Stomach (tissue), 4 donors: ENCODE measurements at regions not wholly inside any gene's neighbourhood (a gene's known extent, or its start where the extent isn't known, plus 50 kb on each side); places are given as distances from the start of the nearest gene placed in this dataset.

Source experiments
- EP300 ChIP-seq: sonication (generic); formaldehyde crosslinking; IDR thresholded peaks from one replicate; pipeline ENCODE4 v1.6.1; 2017; ENCODE audit warnings: antibody characterized with exemption
- POLR2A ChIP-seq, 4 donors: fragments of 450-650 bp; IDR thresholded peaks; one replicate each; pipeline ENCODE4 v1.6.1; 2016; ENCODE audit warnings: antibody characterized with exemption in 4 of 4, control low read depth in 2 of 4, mild to moderate bottlenecking in 1 of 4, moderate library complexity in 1 of 4
- POLR2AphosphoS5 ChIP-seq, 3 donors: sonication (generic); formaldehyde crosslinking; IDR thresholded peaks; one replicate each; pipeline ENCODE4 v1.6.1; 2016; ENCODE audit warnings: antibody characterized with exemption in 3 of 3
- TF ChIP-seq, protein P1 (sequence below), 7 experiments: fragments of 450-650 bp in 4 of 7; fragments of 200-600 bp in 3 of 7; sonication (generic) in 3 of 7; IDR thresholded peaks; one replicate each; pipeline ENCODE4 v1.5.1; 2016 to 2019; ENCODE audit warnings: antibody characterized with exemption in 7 of 7, control low read depth in 2 of 7, mild to moderate bottlenecking in 1 of 7

- TF ChIP-seq, protein P1, sequence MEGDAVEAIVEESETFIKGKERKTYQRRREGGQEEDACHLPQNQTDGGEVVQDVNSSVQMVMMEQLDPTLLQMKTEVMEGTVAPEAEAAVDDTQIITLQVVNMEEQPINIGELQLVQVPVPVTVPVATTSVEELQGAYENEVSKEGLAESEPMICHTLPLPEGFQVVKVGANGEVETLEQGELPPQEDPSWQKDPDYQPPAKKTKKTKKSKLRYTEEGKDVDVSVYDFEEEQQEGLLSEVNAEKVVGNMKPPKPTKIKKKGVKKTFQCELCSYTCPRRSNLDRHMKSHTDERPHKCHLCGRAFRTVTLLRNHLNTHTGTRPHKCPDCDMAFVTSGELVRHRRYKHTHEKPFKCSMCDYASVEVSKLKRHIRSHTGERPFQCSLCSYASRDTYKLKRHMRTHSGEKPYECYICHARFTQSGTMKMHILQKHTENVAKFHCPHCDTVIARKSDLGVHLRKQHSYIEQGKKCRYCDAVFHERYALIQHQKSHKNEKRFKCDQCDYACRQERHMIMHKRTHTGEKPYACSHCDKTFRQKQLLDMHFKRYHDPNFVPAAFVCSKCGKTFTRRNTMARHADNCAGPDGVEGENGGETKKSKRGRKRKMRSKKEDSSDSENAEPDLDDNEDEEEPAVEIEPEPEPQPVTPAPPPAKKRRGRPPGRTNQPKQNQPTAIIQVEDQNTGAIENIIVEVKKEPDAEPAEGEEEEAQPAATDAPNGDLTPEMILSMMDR (IDR thresholded peaks at IDR 0.05), result no peak
- TF ChIP-seq POLR2A (IDR thresholded peaks at IDR 0.05) (no peak), POLR2AphosphoS5 (IDR thresholded peaks at IDR 0.05) (no peak), EP300 (no peak)
These were observed 285.0 kb downstream of the PBX3 start for GRCh38 chr9:126032135-126032534.
